Naive thymus-derived CD4-positive, alpha-beta T cell (primary cell): ENCODE measurements at regions not wholly inside any gene's neighbourhood (a gene's known extent, or its start where the extent isn't known, plus 50 kb on each side); places are given as distances from the start of the nearest gene placed in this dataset.

Source experiments
- ATAC-seq: fragments of 150-1000 bp; cut with Tn5 transposase; 2 replicates; pipeline ENCODE4 v1.10.0; 2021; ENCODE audit warnings: mild to moderate bottlenecking, moderate library complexity
- CTCF ChIA-PET: fragments of 350-600 bp; sonication (Branson Sonifier 250); formaldehyde crosslinking; loops from one replicate; lab custom pipeline; 2021; ENCODE audit warnings: antibody characterized with exemption; lab: Charles Lee
- POLR2A ChIA-PET: fragments of 350-600 bp; sonication (Branson Sonifier 250); formaldehyde crosslinking; loops from one replicate; lab custom pipeline; 2021; ENCODE audit warnings: antibody characterized with exemption, inconsistent platforms; lab: Charles Lee
- DNase-seq, 9 donors: peaks; one replicate each; pipeline versions ENCODE4 v3.0.0 to v3.0.0-alpha.2; 2020 to 2022; ENCODE audit warnings: mixed read lengths in 1 of 9
- H3K27ac ChIP-seq: one replicate; pipeline ENCODE4 v1.7.0; 2013; ENCODE audit warnings: mild to moderate bottlenecking, low read depth, low read length, moderate library complexity
- H3K27me3 ChIP-seq, 2 donors: one replicate each; pipeline ENCODE4 v1.7.0; 2013; ENCODE audit warnings: low read length in 2 of 2, mild to moderate bottlenecking in 2 of 2, moderate library complexity in 2 of 2; ENCODE audit not compliant: control insufficient read depth in 2 of 2, insufficient read depth in 2 of 2
- H3K36me3 ChIP-seq, 3 experiments: 1 replicate in 2 of 3; 2 replicates in 1 of 3; pipeline ENCODE4 v1.7.0; 2013; ENCODE audit warnings: low read length in 3 of 3, mild to moderate bottlenecking in 3 of 3, moderate library complexity in 1 of 3; ENCODE audit not compliant: insufficient read depth in 3 of 3, control insufficient read depth in 2 of 3
- H3K4me1 ChIP-seq, 2 donors: one replicate each; pipeline ENCODE4 v1.7.0; 2013; ENCODE audit warnings: low read length in 2 of 2, mild to moderate bottlenecking in 2 of 2, moderate library complexity in 1 of 2; ENCODE audit not compliant: control insufficient read depth in 2 of 2, insufficient read depth in 2 of 2
- H3K4me3 ChIP-seq: 2 replicates; pipeline ENCODE4 v1.7.0; 2013; ENCODE audit warnings: mild to moderate bottlenecking, low read length
- H3K9me3 ChIP-seq, 3 experiments: 1 replicate in 2 of 3; 2 replicates in 1 of 3; pipeline ENCODE4 v1.7.0; 2013; ENCODE audit warnings: low read length in 3 of 3; ENCODE audit not compliant: control insufficient read depth in 2 of 3
- H3K27ac Mint-ChIP-seq, 9 donors: one replicate each; pipeline ENCODE4 v1.8.0; 2020 to 2022; ENCODE audit warnings: mixed read lengths in 9 of 9, mild to moderate bottlenecking in 8 of 9, moderate library complexity in 5 of 9, inconsistent platforms in 2 of 9
- H3K27me3 Mint-ChIP-seq, 5 donors: one replicate each; pipeline ENCODE4 v1.8.0; 2021 to 2022; ENCODE audit warnings: mixed read lengths in 5 of 5, mild to moderate bottlenecking in 1 of 5
- H3K36me3 Mint-ChIP-seq, 5 donors: one replicate each; pipeline ENCODE4 v1.8.0; 2020 to 2022; ENCODE audit warnings: mixed read lengths in 5 of 5, mild to moderate bottlenecking in 3 of 5, inconsistent platforms in 1 of 5
- H3K4me1 Mint-ChIP-seq, 7 donors: one replicate each; pipeline ENCODE4 v1.8.0; 2020 to 2022; ENCODE audit warnings: mixed read lengths in 7 of 7, mild to moderate bottlenecking in 3 of 7, inconsistent platforms in 1 of 7
- H3K4me3 Mint-ChIP-seq, 10 donors: one replicate each; pipeline ENCODE4 v1.8.0; 2020 to 2022; ENCODE audit warnings: mild to moderate bottlenecking in 10 of 10, mixed read lengths in 10 of 10, moderate library complexity in 6 of 10, inconsistent platforms in 2 of 10
- H3K9me3 Mint-ChIP-seq, 11 donors: one replicate each; pipeline ENCODE4 v1.8.0; 2020 to 2022; ENCODE audit warnings: mixed read lengths in 11 of 11, mild to moderate bottlenecking in 4 of 11, inconsistent platforms in 1 of 11, moderate library complexity in 1 of 11
- intact Hi-C, 2 donors: fragments of 100-400 bp; cut with micrococcal nuclease; formaldehyde crosslinking; loops; one replicate each; pipeline ENCODE4 v1.15.1; 2023

DNA sequence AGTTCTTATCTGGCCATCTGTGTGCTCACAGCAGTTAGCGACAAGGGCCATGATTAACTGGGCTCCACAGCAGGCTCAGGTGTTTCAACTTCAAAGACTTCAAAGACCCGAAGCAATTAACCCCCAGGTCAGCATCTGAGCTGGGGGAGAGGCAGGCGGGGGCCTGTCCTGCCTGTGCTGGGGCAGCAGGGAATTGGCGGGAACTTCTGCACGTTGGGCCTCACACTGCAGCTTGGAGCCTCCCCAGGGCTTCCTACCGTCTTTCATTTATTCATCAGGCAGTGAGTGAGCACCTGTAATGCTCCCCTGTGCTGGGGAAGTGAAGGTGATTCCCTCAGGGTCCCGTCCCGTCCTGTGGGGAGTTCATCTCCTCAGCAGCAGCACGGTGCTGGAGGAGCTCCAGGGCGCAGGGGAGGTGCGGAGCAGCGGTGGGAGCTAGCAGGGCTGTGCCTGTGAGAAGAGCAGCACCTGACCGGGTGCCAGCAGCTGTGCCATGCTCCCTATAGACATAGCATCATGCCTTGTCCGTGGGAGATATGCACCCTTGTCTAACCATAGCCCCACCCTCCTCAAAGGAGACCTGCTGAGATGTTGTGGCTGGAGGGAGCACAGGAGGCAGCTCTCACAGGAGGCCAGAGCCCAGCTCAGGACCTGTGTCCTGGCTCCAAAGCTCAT lies 51.8 kb upstream of the FRMD1 start:
- Mint-ChIP-seq H3K4me1 (no peaks in the 10 kb centered on the region), H3K36me3 (no peaks in the 10 kb centered on the region), H3K4me3 (no peak overlapping the region), H3K27ac (no peak overlapping the region), H3K27me3 (peaks cover 10 to 33% (median 18%) of the 10 kb centered on the region in 5 donors), H3K9me3 (peaks cover 0 to 1% (median 0%) of the 10 kb centered on the region in 11 donors)
- ChIA-PET CTCF (no interaction called here), POLR2A (no interaction called here)
- intact Hi-C loops, result no loop called here
- H3K4me3 ChIP-seq, result no peak overlapping the region
- H3K27ac ChIP-seq, result no peak overlapping the region
- no peaks in the 10 kb centered on the region for H3K9me3 ChIP-seq
- no peaks in the 10 kb centered on the region for H3K4me1 ChIP-seq
- ATAC-seq (no peak), DNase-seq (no peak)
- no peaks in the 10 kb centered on the region for H3K36me3 ChIP-seq
- no peaks in the 10 kb centered on the region for H3K27me3 ChIP-seq

- Mint-ChIP-seq H3K9me3 (peaks cover 0 to 1% (median 0%) of the 10 kb centered on the region in 11 donors), H3K4me1 (no peaks in the 10 kb centered on the region), H3K36me3 (no peaks in the 10 kb centered on the region), H3K4me3 (no peak overlapping the region), H3K27me3 (peaks cover 10 to 33% (median 18%) of the 10 kb centered on the region in 5 donors), H3K27ac (no peak overlapping the region)
- no peaks in the 10 kb centered on the region for H3K36me3 ChIP-seq
- no peak for ATAC-seq
- H3K27ac ChIP-seq, result no peak overlapping the region
- no peaks in the 10 kb centered on the region for H3K4me1 ChIP-seq
- no peaks in the 10 kb centered on the region for H3K27me3 ChIP-seq
- ChIA-PET POLR2A (no interaction called here), CTCF (no interaction called here)
- H3K4me3 ChIP-seq, result no peak overlapping the region
- no peaks in the 10 kb centered on the region for H3K9me3 ChIP-seq
- DNase-seq, result no peak
- intact Hi-C loops, result no loop called here
Observed at GRCh38 chr6:168130168-168130696, 51.2 kb upstream of the FRMD1 start.

GRCh38 chr6:168129292-168130167 lies 50.5 kb upstream of the FRMD1 start:
- Mint-ChIP-seq H3K27me3 (peaks cover 10 to 30% (median 18%) of the 10 kb centered on the region in 5 donors), H3K4me3 (no peak overlapping the region), H3K27ac (no peak overlapping the region), H3K9me3 (peaks cover 0 to 2% (median 0%) of the 10 kb centered on the region in 11 donors), H3K36me3 (no peaks in the 10 kb centered on the region), H3K4me1 (no peaks in the 10 kb centered on the region)
- CTCF ChIA-PET, result no interaction called here
- DNase-seq (no peak), ATAC-seq (no peak)
- intact Hi-C loops, result no loop called here
- no peaks in the 10 kb centered on the region for H3K4me1 ChIP-seq
- H3K27me3 ChIP-seq, result no peaks in the 10 kb centered on the region
- POLR2A ChIA-PET, result no interaction called here
- H3K9me3 ChIP-seq, result no peaks in the 10 kb centered on the region
- no peak overlapping the region for H3K4me3 ChIP-seq
- H3K36me3 ChIP-seq, result no peaks in the 10 kb centered on the region
- no peak overlapping the region for H3K27ac ChIP-seq

DNA sequence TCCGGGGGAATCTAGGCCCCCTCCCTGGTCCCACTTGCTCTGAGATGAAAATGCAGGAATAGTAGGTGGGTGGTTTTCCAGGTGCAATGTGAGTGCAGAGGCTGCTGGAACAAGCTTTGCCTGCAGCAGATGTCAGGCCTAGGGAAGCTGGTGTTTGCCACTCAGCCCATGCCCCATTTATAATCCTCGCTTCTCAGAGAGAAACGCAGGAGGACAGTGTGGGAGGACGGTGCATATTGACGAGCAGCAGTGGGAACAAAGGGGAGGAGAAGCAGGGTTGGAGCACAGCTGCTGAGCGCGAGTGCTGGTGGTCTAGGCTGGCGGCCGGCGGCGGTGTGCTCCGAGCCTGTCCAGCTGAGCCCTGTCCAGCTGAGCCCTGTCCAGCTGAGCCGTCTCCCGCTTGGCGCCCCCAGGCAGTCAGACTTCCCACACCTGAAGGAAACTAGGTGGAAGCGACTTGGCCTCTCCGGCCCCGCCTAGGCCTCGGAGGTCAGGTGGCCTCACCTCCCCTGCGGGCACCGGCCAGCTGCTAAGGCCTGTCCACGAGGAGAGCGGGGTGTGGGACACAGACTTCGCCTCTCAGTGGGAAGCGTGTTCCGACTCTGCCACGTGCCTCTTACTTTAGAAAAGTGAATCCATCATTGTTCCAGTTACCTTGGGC lies 49.7 kb upstream of the FRMD1 start:
- Histone ChIP-seq H3K4me3 (no peak overlapping the region), H3K36me3 (no peaks in the 10 kb centered on the region), H3K27me3 (no peaks in the 10 kb centered on the region), H3K4me1 (no peaks in the 10 kb centered on the region), H3K9me3 (no peaks in the 10 kb centered on the region), H3K27ac (no peak overlapping the region)
- Mint-ChIP-seq H3K36me3 (no peaks in the 10 kb centered on the region), H3K9me3 (peaks cover 0 to 2% (median 0%) of the 10 kb centered on the region in 11 donors), H3K27me3 (peaks cover 10 to 24% (median 17%) of the 10 kb centered on the region in 5 donors), H3K27ac (no peak overlapping the region), H3K4me3 (no peak overlapping the region), H3K4me1 (no peaks in the 10 kb centered on the region)
- peak; percentile 12 for ATAC-seq
- DNase-seq, result no peak
- intact Hi-C loops, result no loop called here
- CTCF ChIA-PET, result no interaction called here
- POLR2A ChIA-PET, result no interaction called here
